ENCODE measurements at regions not wholly inside any gene's neighbourhood (a gene's known extent, or its start where the extent isn't known, plus 50 kb on each side); places are given as distances from the start of the nearest gene placed in this dataset.
"Not testable (repeated sequence)": the region's sequence is repeated elsewhere in the genome, so short reads cannot be mapped to it uniquely, and the experiment has no call there.

DNA sequence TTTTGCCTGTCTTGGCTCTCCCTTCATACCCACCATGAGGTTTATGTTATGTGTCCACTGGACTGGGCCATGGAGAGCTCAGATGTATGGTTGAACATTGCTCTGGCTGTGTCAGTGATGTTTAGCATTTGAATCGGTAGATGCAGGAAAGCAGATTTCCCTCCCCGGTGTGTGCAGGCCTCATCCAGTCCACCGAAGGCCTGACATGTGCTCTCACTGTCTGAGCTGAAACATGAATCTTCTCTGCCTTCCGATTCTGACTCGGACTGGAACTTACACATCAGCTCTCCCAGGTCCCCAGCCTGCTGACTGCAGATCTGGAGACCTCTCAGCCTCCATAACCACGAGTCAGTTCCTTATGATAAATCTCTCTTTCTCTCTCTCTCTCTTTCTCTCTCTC lies 72.4 kb upstream of the SLC66A3 start:
- H4K20me1 ChIP-seq (ENCODE audit: insufficient read depth, low read length): no peaks in the 10 kb centered on the region
- H3K4me3 ChIP-seq (replicated peaks in 1 of 3; ENCODE audit: low read depth in 2 of 3, low read length in 3 of 3): no peak overlapping the region
- TF ChIP-seq, protein P1, sequence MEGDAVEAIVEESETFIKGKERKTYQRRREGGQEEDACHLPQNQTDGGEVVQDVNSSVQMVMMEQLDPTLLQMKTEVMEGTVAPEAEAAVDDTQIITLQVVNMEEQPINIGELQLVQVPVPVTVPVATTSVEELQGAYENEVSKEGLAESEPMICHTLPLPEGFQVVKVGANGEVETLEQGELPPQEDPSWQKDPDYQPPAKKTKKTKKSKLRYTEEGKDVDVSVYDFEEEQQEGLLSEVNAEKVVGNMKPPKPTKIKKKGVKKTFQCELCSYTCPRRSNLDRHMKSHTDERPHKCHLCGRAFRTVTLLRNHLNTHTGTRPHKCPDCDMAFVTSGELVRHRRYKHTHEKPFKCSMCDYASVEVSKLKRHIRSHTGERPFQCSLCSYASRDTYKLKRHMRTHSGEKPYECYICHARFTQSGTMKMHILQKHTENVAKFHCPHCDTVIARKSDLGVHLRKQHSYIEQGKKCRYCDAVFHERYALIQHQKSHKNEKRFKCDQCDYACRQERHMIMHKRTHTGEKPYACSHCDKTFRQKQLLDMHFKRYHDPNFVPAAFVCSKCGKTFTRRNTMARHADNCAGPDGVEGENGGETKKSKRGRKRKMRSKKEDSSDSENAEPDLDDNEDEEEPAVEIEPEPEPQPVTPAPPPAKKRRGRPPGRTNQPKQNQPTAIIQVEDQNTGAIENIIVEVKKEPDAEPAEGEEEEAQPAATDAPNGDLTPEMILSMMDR (IDR thresholded peaks at IDR 0.05): no peak
- H3K9me3 Mint-ChIP-seq: peaks cover 0 to 3% (median 0%) of the 10 kb centered on the region in 7 donors
- DNase-seq: no peak
- 88% methylated on average over 5 of the region's 6 CpGs for WGBS (ENCODE audit: insufficient coverage)
- H3K4me3 Mint-ChIP-seq: no peak overlapping the region
- intact Hi-C loops (cut with micrococcal nuclease): no loop called here
- no peak overlapping the region for H2AFZ ChIP-seq (ENCODE audit: insufficient read depth, low read depth, low read length, poor library complexity, severe bottlenecking)
- H3K27ac ChIP-seq (ENCODE audit: low read depth in 1 of 2, low read length in 2 of 2): no peak overlapping the region
- H3K27me3 Mint-ChIP-seq (ENCODE audit: low read depth in 3 of 3): peaks cover 9 to 15% (median 13%) of the 10 kb centered on the region in 3 donors
- H3K27ac Mint-ChIP-seq: no peak overlapping the region
- H3K4me1 Mint-ChIP-seq: no peaks in the 10 kb centered on the region
- H3K9ac ChIP-seq (ENCODE audit: insufficient read depth, low read length, poor library complexity, severe bottlenecking): no peak overlapping the region
- H3K27me3 ChIP-seq (ENCODE audit: control insufficient read depth in 2 of 2, insufficient read depth in 2 of 2, low read length in 2 of 2): peaks cover 0 to 2% of the 10 kb centered on the region in 2 donors
- no peaks in the 10 kb centered on the region for H3K4me1 ChIP-seq (ENCODE audit: control insufficient read depth in 1 of 2, insufficient read depth in 2 of 2, low read length in 2 of 2)
- H3K9me3 ChIP-seq (replicated peaks in 1 of 2; ENCODE audit: control insufficient read depth in 1 of 2, insufficient read depth in 1 of 2, low read length in 2 of 2): no peaks in the 10 kb centered on the region
- H3K36me3 ChIP-seq (replicated peaks in 1 of 2; ENCODE audit: control insufficient read depth in 1 of 2, insufficient read depth in 2 of 2, low read length in 2 of 2): no peaks in the 10 kb centered on the region
- H3K36me3 Mint-ChIP-seq: no peaks in the 10 kb centered on the region
- no peaks in the 10 kb centered on the region for H3K79me2 ChIP-seq (ENCODE audit: insufficient read depth, low read length)
- no peak overlapping the region for H3K4me2 ChIP-seq (replicated peaks; ENCODE audit: extremely low read depth, low read length, poor library complexity, severe bottlenecking)

DNA sequence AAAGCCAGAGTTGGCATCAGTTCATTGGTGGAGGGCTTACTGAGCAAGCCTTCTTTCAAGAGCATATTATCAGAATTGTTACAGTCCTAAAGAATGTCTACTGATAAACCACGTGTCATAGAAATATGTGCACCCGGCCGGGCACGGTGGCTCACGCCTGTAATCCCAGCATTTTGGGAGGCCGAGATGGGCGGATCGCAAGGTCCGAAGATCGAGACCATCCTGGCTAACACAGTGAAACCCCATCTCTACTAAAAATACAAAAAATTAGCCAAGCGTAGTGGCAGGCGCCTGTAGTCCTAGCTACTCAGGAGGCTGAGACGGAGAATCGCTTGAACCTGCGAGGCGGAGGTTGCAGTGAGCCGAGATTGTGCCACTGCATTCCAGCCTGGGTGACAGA lies 66.4 kb upstream of the SLC66A3 start:
- H3K9me3 ChIP-seq (replicated peaks in 1 of 2; ENCODE audit: control insufficient read depth in 1 of 2, insufficient read depth in 1 of 2, low read length in 2 of 2); H2AFZ ChIP-seq (ENCODE audit: insufficient read depth, low read depth, low read length, poor library complexity, severe bottlenecking); H3K36me3 ChIP-seq (replicated peaks in 1 of 2; ENCODE audit: control insufficient read depth in 1 of 2, insufficient read depth in 2 of 2, low read length in 2 of 2); H3K9me3 Mint-ChIP-seq; H3K36me3 Mint-ChIP-seq; intact Hi-C loops (cut with micrococcal nuclease); H3K4me2 ChIP-seq (replicated peaks; ENCODE audit: extremely low read depth, low read length, poor library complexity, severe bottlenecking); H3K27me3 ChIP-seq (ENCODE audit: control insufficient read depth in 2 of 2, insufficient read depth in 2 of 2, low read length in 2 of 2); H3K9ac ChIP-seq (ENCODE audit: insufficient read depth, low read length, poor library complexity, severe bottlenecking); H3K4me3 Mint-ChIP-seq; H4K20me1 ChIP-seq (ENCODE audit: insufficient read depth, low read length); H3K79me2 ChIP-seq (ENCODE audit: insufficient read depth, low read length); H3K4me1 ChIP-seq (ENCODE audit: control insufficient read depth in 1 of 2, insufficient read depth in 2 of 2, low read length in 2 of 2); H3K4me3 ChIP-seq (replicated peaks in 1 of 3; ENCODE audit: low read depth in 2 of 3, low read length in 3 of 3); H3K4me1 Mint-ChIP-seq; H3K27ac ChIP-seq (ENCODE audit: low read depth in 1 of 2, low read length in 2 of 2); DNase-seq: not testable (repeated sequence)
- Mint-ChIP-seq H3K27ac (peak overlapping the region in 1 of 7 donors; percentile 25), H3K27me3 (ENCODE audit: low read depth in 3 of 3) (peaks cover 0 to 14% (median 8%) of the 10 kb centered on the region in 3 donors)
- 98% methylated on average over 9 of the region's 17 CpGs for WGBS (ENCODE audit: insufficient coverage)

All from CD14-positive monocyte (primary cell).